Esophagus squamous epithelium (tissue), 4 donors: ENCODE measurements at regions not wholly inside any gene's neighbourhood (a gene's known extent, or its start where the extent isn't known, plus 50 kb on each side); places are given as distances from the start of the nearest gene placed in this dataset.

ENCODE experiments used
- CTCF ChIP-seq, 6 experiments: fragments of 450-650 bp in 4 of 6; fragments of 200-600 bp in 2 of 6; sonication (generic) in 2 of 6; IDR thresholded peaks; one replicate each; pipeline ENCODE4 v1.5.1; 2016 to 2019; ENCODE audit warnings: antibody characterized with exemption in 6 of 6, mild to moderate bottlenecking in 4 of 6, moderate library complexity in 4 of 6
- POLR2A ChIP-seq, 4 donors: fragments of 450-650 bp; IDR thresholded peaks; one replicate each; pipeline ENCODE4 v1.6.1; 2017; ENCODE audit warnings: antibody characterized with exemption in 4 of 4, mild to moderate bottlenecking in 4 of 4, moderate library complexity in 3 of 4

- TF ChIP-seq CTCF (IDR thresholded peaks at IDR 0.05) (no peak), POLR2A (IDR thresholded peaks at IDR 0.05) (no peak)
Observed at GRCh38 chr1:117697220-117697781, 91.5 kb downstream of the TENT5C start.
